ENCODE measurements at regions not wholly inside any gene's neighbourhood (a gene's known extent, or its start where the extent isn't known, plus 50 kb on each side); places are given as distances from the start of the nearest gene placed in this dataset.

- peaks cover 6% of the 10 kb centered on the region for H3K9me3 ChIP-seq (ENCODE audit: severe bottlenecking)
- TF ChIP-seq, protein P1, sequence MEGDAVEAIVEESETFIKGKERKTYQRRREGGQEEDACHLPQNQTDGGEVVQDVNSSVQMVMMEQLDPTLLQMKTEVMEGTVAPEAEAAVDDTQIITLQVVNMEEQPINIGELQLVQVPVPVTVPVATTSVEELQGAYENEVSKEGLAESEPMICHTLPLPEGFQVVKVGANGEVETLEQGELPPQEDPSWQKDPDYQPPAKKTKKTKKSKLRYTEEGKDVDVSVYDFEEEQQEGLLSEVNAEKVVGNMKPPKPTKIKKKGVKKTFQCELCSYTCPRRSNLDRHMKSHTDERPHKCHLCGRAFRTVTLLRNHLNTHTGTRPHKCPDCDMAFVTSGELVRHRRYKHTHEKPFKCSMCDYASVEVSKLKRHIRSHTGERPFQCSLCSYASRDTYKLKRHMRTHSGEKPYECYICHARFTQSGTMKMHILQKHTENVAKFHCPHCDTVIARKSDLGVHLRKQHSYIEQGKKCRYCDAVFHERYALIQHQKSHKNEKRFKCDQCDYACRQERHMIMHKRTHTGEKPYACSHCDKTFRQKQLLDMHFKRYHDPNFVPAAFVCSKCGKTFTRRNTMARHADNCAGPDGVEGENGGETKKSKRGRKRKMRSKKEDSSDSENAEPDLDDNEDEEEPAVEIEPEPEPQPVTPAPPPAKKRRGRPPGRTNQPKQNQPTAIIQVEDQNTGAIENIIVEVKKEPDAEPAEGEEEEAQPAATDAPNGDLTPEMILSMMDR (IDR thresholded peaks at IDR 0.05; ENCODE audit: low read depth, low read length): no peak
- H3K4me3 ChIP-seq (ENCODE audit: low read depth, low read length): no peak overlapping the region
- no peak for DNase-seq
- H3K36me3 ChIP-seq: no peaks in the 10 kb centered on the region
- H3K27ac ChIP-seq: no peak overlapping the region
- peaks cover 10% of the 10 kb centered on the region for H3K27me3 ChIP-seq (ENCODE audit: insufficient read depth, low read depth, severe bottlenecking)
These were observed 63.5 kb upstream of the STMND1 start for GRCh38 chr6:17038316-17038715.

- no peak overlapping the region for H3K27ac ChIP-seq
- TF ChIP-seq, protein P1 (IDR thresholded peaks at IDR 0.05; ENCODE audit: low read depth, low read length): no peak
- H3K36me3 ChIP-seq: no peaks in the 10 kb centered on the region
- no peak for DNase-seq
- H3K27me3 ChIP-seq (ENCODE audit: insufficient read depth, low read depth, severe bottlenecking): peaks cover 18% of the 10 kb centered on the region
- H3K9me3 ChIP-seq (ENCODE audit: severe bottlenecking): peaks cover 6% of the 10 kb centered on the region
- no peak overlapping the region for H3K4me3 ChIP-seq (ENCODE audit: low read depth, low read length)
These were observed 65.8 kb upstream of the STMND1 start for GRCh38 chr6:17036065-17036393.

DNA sequence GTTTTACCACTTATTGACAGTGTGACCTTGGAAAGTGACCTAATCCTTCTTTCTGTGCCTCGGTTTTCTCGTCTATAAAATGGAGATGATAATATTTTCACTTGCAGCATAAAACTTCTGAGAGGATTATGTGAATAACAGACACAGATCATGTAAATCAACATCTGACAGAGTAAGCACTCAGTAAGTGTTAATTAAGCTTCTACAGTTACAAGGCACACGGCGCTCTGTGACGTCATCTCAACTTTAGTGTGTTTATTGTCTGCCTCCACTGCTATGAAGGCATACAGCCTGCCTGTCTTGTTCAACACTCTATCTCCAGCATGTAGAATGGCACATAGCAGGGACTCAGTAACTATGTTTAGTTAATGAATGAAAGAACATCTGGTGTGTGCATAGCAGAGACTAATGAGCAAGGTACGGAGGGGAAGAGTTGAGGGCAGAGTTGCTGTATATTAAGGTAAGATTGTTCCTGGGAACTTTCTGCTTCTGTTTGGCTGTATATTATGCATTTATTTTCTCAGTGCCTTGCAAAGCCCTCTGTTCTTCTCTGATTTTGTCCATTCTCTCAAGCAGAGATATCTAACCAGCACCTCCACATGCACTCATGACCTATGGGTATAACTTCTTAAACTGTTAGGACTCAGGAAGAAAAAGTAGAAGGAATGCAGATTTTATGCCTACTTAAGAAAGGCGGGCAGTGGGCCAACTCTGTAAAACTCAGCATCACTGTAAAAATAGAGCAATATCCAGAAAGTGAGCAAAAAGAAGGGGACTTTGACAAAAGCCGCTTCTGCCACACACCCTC lies 66.4 kb upstream of the STMND1 start:
- no peak overlapping the region for H3K4me3 ChIP-seq (ENCODE audit: low read depth, low read length)
- TF ChIP-seq, protein P1 (IDR thresholded peaks at IDR 0.05; ENCODE audit: low read depth, low read length): no peak
- peaks cover 6% of the 10 kb centered on the region for H3K9me3 ChIP-seq (ENCODE audit: severe bottlenecking)
- no peak overlapping the region for H3K27ac ChIP-seq
- no peaks in the 10 kb centered on the region for H3K36me3 ChIP-seq
- H3K27me3 ChIP-seq (ENCODE audit: insufficient read depth, low read depth, severe bottlenecking): peaks cover 24% of the 10 kb centered on the region
- no peak for DNase-seq

- H3K27ac ChIP-seq: no peak overlapping the region
- TF ChIP-seq, protein P1 (IDR thresholded peaks at IDR 0.05; ENCODE audit: low read depth, low read length): no peak
These were observed 68.1 kb upstream of the STMND1 start for GRCh38 chr6:17033746-17034145.

GRCh38 chr6:17032988-17033634 lies 68.7 kb upstream of the STMND1 start:
- H3K27me3 ChIP-seq (ENCODE audit: insufficient read depth, low read depth, severe bottlenecking): peaks cover 45% of the 10 kb centered on the region
- no peak for DNase-seq
- TF ChIP-seq, protein P1 (IDR thresholded peaks at IDR 0.05; ENCODE audit: low read depth, low read length): no peak
- H3K9me3 ChIP-seq (ENCODE audit: severe bottlenecking): peaks cover 9% of the 10 kb centered on the region
- no peaks in the 10 kb centered on the region for H3K36me3 ChIP-seq
- H3K27ac ChIP-seq: no peak overlapping the region
- H3K4me3 ChIP-seq (ENCODE audit: low read depth, low read length): no peak overlapping the region

More at GRCh38 chr6:17033746-17034145, 68.1 kb upstream of the STMND1 start:
- Histone ChIP-seq H3K36me3 (no peaks in the 10 kb centered on the region), H3K27me3 (ENCODE audit: insufficient read depth, low read depth, severe bottlenecking) (peaks cover 40% of the 10 kb centered on the region), H3K9me3 (ENCODE audit: severe bottlenecking) (peaks cover 8% of the 10 kb centered on the region), H3K4me3 (ENCODE audit: low read depth, low read length) (no peak overlapping the region)
- DNase-seq: no peak

Data from WERI-Rb-1 (cell line).